ENCODE measurements at regions not wholly inside any gene's neighbourhood (a gene's known extent, or its start where the extent isn't known, plus 50 kb on each side); places are given as distances from the start of the nearest gene placed in this dataset.

GRCh38 chr7:113783403-113783802 is 135.4 kb downstream of the PPP1R3A start:
- 79 to 90% (median 83%) methylated on average over 4 of the region's 4 CpGs for WGBS, 5 donors
- H3K36me3 ChIP-seq = no peaks in the 10 kb centered on the region

DNA sequence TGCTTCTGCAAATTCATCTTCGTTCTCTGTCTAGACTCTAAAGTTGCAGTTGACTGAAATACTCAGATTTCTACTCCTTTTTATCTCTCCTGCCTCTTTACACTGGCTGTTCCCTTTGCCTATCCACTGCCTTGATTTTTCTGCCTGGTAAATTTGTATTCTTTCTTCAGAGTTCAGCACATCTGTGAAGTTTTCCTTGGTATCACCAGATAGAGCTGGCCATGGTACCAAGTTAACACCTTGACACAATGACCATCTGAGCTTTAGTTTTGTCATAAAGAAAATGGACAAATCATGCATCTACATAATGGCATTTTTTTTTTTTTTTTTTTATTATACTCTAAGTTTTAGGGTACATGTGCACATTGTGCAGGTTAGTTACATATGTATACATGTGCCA is 143.0 kb downstream of the PPP1R3A start:
- Histone ChIP-seq H3K27me3 (no peaks in the 10 kb centered on the region), H3K4me1 (peaks cover 0 to 6% (median 0%) of the 10 kb centered on the region in 4 donors), H3K27ac (no peak overlapping the region), H3K4me3 (no peak overlapping the region), H3K36me3 (no peaks in the 10 kb centered on the region), H3K9me3 (no peaks in the 10 kb centered on the region)
- intact Hi-C loops (cut with DNase I; ENCODE audit: low total_unique reads) = no loop called here
- no peak for DNase-seq
- WGBS, 5 donors = 64 to 83% (median 76%) methylated on average over 1 of the region's 1 CpG
- TF ChIP-seq POLR2AphosphoS5 (IDR thresholded peaks at IDR 0.05) (no peak), EP300 (IDR thresholded peaks at IDR 0.05) (no peak), POLR2A (IDR thresholded peaks at IDR 0.05) (no peak)
- TF ChIP-seq, protein P1, sequence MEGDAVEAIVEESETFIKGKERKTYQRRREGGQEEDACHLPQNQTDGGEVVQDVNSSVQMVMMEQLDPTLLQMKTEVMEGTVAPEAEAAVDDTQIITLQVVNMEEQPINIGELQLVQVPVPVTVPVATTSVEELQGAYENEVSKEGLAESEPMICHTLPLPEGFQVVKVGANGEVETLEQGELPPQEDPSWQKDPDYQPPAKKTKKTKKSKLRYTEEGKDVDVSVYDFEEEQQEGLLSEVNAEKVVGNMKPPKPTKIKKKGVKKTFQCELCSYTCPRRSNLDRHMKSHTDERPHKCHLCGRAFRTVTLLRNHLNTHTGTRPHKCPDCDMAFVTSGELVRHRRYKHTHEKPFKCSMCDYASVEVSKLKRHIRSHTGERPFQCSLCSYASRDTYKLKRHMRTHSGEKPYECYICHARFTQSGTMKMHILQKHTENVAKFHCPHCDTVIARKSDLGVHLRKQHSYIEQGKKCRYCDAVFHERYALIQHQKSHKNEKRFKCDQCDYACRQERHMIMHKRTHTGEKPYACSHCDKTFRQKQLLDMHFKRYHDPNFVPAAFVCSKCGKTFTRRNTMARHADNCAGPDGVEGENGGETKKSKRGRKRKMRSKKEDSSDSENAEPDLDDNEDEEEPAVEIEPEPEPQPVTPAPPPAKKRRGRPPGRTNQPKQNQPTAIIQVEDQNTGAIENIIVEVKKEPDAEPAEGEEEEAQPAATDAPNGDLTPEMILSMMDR (IDR thresholded peaks at IDR 0.05) = no peak

More at GRCh38 chr7:113783403-113783802, 135.4 kb downstream of the PPP1R3A start:
- no peak overlapping the region for H3K4me3 ChIP-seq
- intact Hi-C loops (cut with DNase I; ENCODE audit: low total_unique reads) = no loop called here
- no peak overlapping the region for H3K27ac ChIP-seq
- no peaks in the 10 kb centered on the region for H3K4me1 ChIP-seq
- TF ChIP-seq POLR2AphosphoS5 (IDR thresholded peaks at IDR 0.05) (no peak), POLR2A (IDR thresholded peaks at IDR 0.05) (no peak), EP300 (IDR thresholded peaks at IDR 0.05) (no peak)
- TF ChIP-seq, protein P1 (IDR thresholded peaks at IDR 0.05) = no peak
- H3K9me3 ChIP-seq = no peaks in the 10 kb centered on the region
- H3K27me3 ChIP-seq = no peaks in the 10 kb centered on the region
- no peak for DNase-seq

DNA sequence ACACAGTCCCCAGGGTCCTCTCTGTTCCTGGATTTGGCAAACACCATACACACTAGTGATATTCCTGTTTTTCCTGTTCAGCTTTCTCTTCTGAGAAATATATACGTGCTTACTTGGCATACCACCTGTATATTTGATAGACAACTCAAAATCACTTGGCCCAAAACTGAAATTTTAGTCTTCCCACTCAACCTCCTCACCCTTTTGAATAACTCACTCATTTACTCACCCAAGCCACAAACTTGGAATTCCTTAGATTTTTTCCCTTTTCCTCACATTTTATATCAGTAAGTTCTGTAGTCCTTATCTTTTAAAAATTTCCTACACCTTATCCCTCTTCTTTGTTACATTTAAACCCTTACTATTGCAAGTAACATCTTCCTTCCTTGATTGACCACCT is 143.4 kb downstream of the PPP1R3A start:
- peaks cover 0 to 6% (median 0%) of the 10 kb centered on the region in 4 donors for H3K4me1 ChIP-seq
- H3K36me3 ChIP-seq = no peaks in the 10 kb centered on the region
- H3K9me3 ChIP-seq = no peaks in the 10 kb centered on the region
- H3K4me3 ChIP-seq = no peak overlapping the region
- no peak for DNase-seq
- TF ChIP-seq POLR2A (IDR thresholded peaks at IDR 0.05) (no peak), EP300 (IDR thresholded peaks at IDR 0.05) (no peak), POLR2AphosphoS5 (IDR thresholded peaks at IDR 0.05) (no peak)
- TF ChIP-seq, protein P1 (IDR thresholded peaks at IDR 0.05) = no peak
- H3K27ac ChIP-seq = no peak overlapping the region
- intact Hi-C loops (cut with DNase I; ENCODE audit: low total_unique reads) = no loop called here
- 20 to 42% (median 34%) methylated on average over 1 of the region's 1 CpG for WGBS, 5 donors
- H3K27me3 ChIP-seq = no peaks in the 10 kb centered on the region

DNA sequence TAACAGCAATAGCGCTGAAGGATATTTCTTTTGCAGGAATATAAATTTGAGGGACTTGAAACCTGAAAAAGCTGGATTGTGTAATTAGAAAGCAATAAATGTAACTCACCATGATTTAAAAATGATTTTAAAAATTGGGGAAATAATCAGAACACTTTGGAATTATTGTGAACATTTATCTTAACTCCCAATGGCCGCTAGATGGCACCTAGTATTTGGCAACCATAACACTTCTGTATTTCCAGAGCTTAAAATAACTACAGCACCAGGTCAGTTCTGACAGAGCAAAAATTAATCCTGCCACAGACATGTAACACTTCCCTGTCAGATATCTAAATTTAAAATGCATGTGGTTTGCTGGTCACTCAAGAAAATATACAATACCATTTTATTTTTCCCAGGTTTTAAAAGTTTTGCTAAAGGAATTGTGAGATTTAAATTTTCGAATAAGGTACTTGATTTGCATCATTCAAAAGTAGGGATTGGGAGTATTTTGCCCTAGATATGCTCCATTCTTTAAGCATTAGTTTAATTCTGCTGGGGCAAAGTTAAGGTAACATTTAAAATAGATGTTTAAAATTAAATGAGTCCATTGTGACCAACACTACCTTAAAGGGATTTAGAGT is 144.5 kb downstream of the PPP1R3A start:
- H3K4me3 ChIP-seq = no peak overlapping the region
- DNase-seq = peak in 1 of 2 donors; percentile 75
- H3K36me3 ChIP-seq = no peaks in the 10 kb centered on the region
- H3K9me3 ChIP-seq = no peaks in the 10 kb centered on the region
- 27 to 35% (median 30%) methylated on average over 3 of the region's 3 CpGs for WGBS, 5 donors
- H3K4me1 ChIP-seq = peaks cover 0 to 6% (median 0%) of the 10 kb centered on the region in 4 donors
- intact Hi-C loops (cut with DNase I; ENCODE audit: low total_unique reads) = no loop called here
- H3K27me3 ChIP-seq = no peaks in the 10 kb centered on the region
- H3K27ac ChIP-seq = no peak overlapping the region
- TF ChIP-seq, protein P1 (IDR thresholded peaks at IDR 0.05) = peak in 4 of 7 experiments; percentile 8 to 48 (median 18)
- TF ChIP-seq EP300 (IDR thresholded peaks at IDR 0.05) = no peak
